Caco-2 (cell line): ENCODE measurements at regions not wholly inside any gene's neighbourhood (a gene's known extent, or its start where the extent isn't known, plus 50 kb on each side); places are given as distances from the start of the nearest gene placed in this dataset.

Experiments used
- BruUV-seq: library from RNA; stranded (reverse); fragments of 400-500 nt; replicated peaks from 2 replicates; lab custom pipeline; 2021; lab: Mats Ljungman, UMichigan
- CTCF ChIA-PET: fragments of 300-600 bp; sonication (Branson Sonifier 250); formaldehyde crosslinking; loops from one replicate; lab custom pipeline; 2022; ENCODE audit warnings: antibody characterized with exemption; lab: Charles Lee
- POLR2A ChIA-PET: fragments of 300-600 bp; sonication (Branson Sonifier 250); formaldehyde crosslinking; loops from one replicate; lab custom pipeline; 2022; ENCODE audit warnings: antibody characterized with exemption; lab: Charles Lee
- DNase-seq, 2 experiments: peaks; one replicate each; pipeline versions ENCODE4 v3.0.0 to v3.0.0-alpha.2; 2020 to 2022
- H3K27me3 ChIP-seq: replicated peaks from 2 replicates; pipeline ENCODE4 v1.6.0; 2011; ENCODE audit warnings: low read length; ENCODE audit not compliant: control insufficient read depth, insufficient read depth
- H3K36me3 ChIP-seq: 2 replicates; pipeline ENCODE4 v1.5.1; 2011; ENCODE audit warnings: low read length; ENCODE audit not compliant: control insufficient read depth, insufficient read depth
- H3K4me1 ChIP-seq: fragments of 250-450 bp; sonication (Bioruptor Pico); 2 replicates; pipeline ENCODE4 v1.5.1; 2020; ENCODE audit warnings: mild to moderate bottlenecking
- H3K4me3 ChIP-seq: 2 replicates; pipeline ENCODE4 v1.5.1; 2011; ENCODE audit warnings: low read depth, mild to moderate bottlenecking, control low read depth, low read length
- H3K9me3 ChIP-seq: fragments of 250-450 bp; sonication (Bioruptor Pico); 2 replicates; pipeline ENCODE4 v1.5.1; 2020; ENCODE audit warnings: mild to moderate bottlenecking, moderate library complexity
- H3K27ac Mint-ChIP-seq: one replicate; pipeline ENCODE4 v1.8.0; 2022; ENCODE audit warnings: mixed read lengths; ENCODE audit not compliant: unreplicated experiment
- H3K27me3 Mint-ChIP-seq: one replicate; pipeline ENCODE4 v1.8.0; 2022; ENCODE audit warnings: mixed read lengths; ENCODE audit not compliant: insufficient read depth, unreplicated experiment
- H3K36me3 Mint-ChIP-seq: one replicate; pipeline ENCODE4 v1.8.0; 2022; ENCODE audit warnings: mild to moderate bottlenecking, mixed read lengths; ENCODE audit not compliant: insufficient read depth, unreplicated experiment
- H3K4me1 Mint-ChIP-seq: one replicate; pipeline ENCODE4 v1.8.0; 2022; ENCODE audit warnings: low read depth, mixed read lengths; ENCODE audit not compliant: unreplicated experiment
- H3K4me3 Mint-ChIP-seq: one replicate; pipeline ENCODE4 v1.8.0; 2022; ENCODE audit warnings: mild to moderate bottlenecking, moderate library complexity, mixed read lengths; ENCODE audit not compliant: unreplicated experiment
- H3K9me3 Mint-ChIP-seq: one replicate; pipeline ENCODE4 v1.8.0; 2022; ENCODE audit warnings: mixed read lengths; ENCODE audit not compliant: unreplicated experiment
- intact Hi-C: fragments of 100-400 bp; cut with micrococcal nuclease; formaldehyde crosslinking; loops from one replicate; pipeline ENCODE4 v1.10.0; 2022; ENCODE audit not compliant: unreplicated experiment
- TF ChIP-seq, protein P1 (sequence below), 2 experiments: fragments of 200-600 bp in 1 of 2; IDR thresholded peaks; 1 replicate in 1 of 2; 2 replicates in 1 of 2; pipeline versions ENCODE4 v1.5.1 to v1.8.0; 2011 to 2022; ENCODE audit warnings: antibody characterized with exemption in 1 of 2, control low read depth in 1 of 2, inconsistent platforms in 1 of 2, low read depth in 1 of 2, low read length in 1 of 2, mild to moderate bottlenecking in 1 of 2, moderate library complexity in 1 of 2; ENCODE audit not compliant: insufficient read depth in 1 of 2, severe bottlenecking in 1 of 2, unreplicated experiment in 1 of 2

DNA sequence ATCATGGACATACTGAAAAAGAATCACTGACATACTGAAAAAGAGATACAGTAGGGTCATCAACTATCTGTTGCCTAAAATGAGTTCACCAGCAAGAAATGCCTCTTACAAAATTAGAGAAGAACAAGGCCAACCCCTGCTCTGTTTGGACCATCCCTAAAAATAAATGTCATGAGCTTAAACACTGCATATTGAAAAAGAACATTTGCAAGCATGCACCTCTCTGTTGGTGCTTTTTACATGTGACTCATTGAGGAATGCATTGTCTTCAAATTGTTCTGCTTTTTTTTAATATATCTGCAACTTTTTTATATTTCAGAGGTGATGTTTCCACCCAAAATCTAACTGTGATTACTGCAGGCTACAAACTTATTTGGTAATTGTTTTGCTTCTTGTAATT lies 233.9 kb upstream of the LRATD1 start:
- ChIA-PET CTCF (no interaction called here), POLR2A (no interaction called here)
- no peak overlapping the region for H3K4me3 Mint-ChIP-seq
- no peaks in the 10 kb centered on the region for H3K36me3 ChIP-seq
- no peaks in the 10 kb centered on the region for H3K4me1 Mint-ChIP-seq
- H3K4me1 ChIP-seq = no peaks in the 10 kb centered on the region
- H3K27ac Mint-ChIP-seq = no peak overlapping the region
- H3K9me3 ChIP-seq = no peaks in the 10 kb centered on the region
- H3K4me3 ChIP-seq = no peak overlapping the region
- intact Hi-C loops = no loop called here
- H3K27me3 ChIP-seq = no peaks in the 10 kb centered on the region
- no peaks in the 10 kb centered on the region for H3K27me3 Mint-ChIP-seq
- TF ChIP-seq, protein P1, sequence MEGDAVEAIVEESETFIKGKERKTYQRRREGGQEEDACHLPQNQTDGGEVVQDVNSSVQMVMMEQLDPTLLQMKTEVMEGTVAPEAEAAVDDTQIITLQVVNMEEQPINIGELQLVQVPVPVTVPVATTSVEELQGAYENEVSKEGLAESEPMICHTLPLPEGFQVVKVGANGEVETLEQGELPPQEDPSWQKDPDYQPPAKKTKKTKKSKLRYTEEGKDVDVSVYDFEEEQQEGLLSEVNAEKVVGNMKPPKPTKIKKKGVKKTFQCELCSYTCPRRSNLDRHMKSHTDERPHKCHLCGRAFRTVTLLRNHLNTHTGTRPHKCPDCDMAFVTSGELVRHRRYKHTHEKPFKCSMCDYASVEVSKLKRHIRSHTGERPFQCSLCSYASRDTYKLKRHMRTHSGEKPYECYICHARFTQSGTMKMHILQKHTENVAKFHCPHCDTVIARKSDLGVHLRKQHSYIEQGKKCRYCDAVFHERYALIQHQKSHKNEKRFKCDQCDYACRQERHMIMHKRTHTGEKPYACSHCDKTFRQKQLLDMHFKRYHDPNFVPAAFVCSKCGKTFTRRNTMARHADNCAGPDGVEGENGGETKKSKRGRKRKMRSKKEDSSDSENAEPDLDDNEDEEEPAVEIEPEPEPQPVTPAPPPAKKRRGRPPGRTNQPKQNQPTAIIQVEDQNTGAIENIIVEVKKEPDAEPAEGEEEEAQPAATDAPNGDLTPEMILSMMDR (IDR thresholded peaks at IDR 0.05; ENCODE audit: insufficient read depth in 1 of 2, low read depth in 1 of 2, low read length in 1 of 2, severe bottlenecking in 1 of 2, unreplicated experiment in 1 of 2) = no peak
- no peaks in the 10 kb centered on the region for H3K9me3 Mint-ChIP-seq
- no peaks in the 10 kb centered on the region for H3K36me3 Mint-ChIP-seq
- DNase-seq = no peak
- no TSS peak for BruUV-seq

- intact Hi-C loops = no loop called here
- DNase-seq = no peak
- TF ChIP-seq, protein P1 (IDR thresholded peaks at IDR 0.05; ENCODE audit: insufficient read depth in 1 of 2, low read depth in 1 of 2, low read length in 1 of 2, severe bottlenecking in 1 of 2, unreplicated experiment in 1 of 2) = no peak
- CTCF ChIA-PET = no interaction called here
- no peak overlapping the region for H3K4me3 Mint-ChIP-seq
- no TSS peak for BruUV-seq
- POLR2A ChIA-PET = no interaction called here
- no peaks in the 10 kb centered on the region for H3K9me3 Mint-ChIP-seq
- H3K4me1 Mint-ChIP-seq = no peaks in the 10 kb centered on the region
- H3K36me3 Mint-ChIP-seq = no peaks in the 10 kb centered on the region
- no peaks in the 10 kb centered on the region for H3K27me3 ChIP-seq
- no peak overlapping the region for H3K4me3 ChIP-seq
- H3K27ac Mint-ChIP-seq = no peak overlapping the region
- 0 out of 2 replicates have a peak, but pooled peaks cover 4% of the 10 kb centered on the region for H3K4me1 ChIP-seq
- no peaks in the 10 kb centered on the region for H3K36me3 ChIP-seq
- H3K9me3 ChIP-seq = no peaks in the 10 kb centered on the region
- H3K27me3 Mint-ChIP-seq = no peaks in the 10 kb centered on the region
Observed at GRCh38 chr2:14401873-14402272, 230.6 kb upstream of the LRATD1 start.

- H3K4me3 Mint-ChIP-seq = no peak overlapping the region
- H3K27ac Mint-ChIP-seq = no peak overlapping the region
- Histone ChIP-seq H3K9me3 (peaks cover 6% of the 10 kb centered on the region), H3K4me1 (0 out of 2 replicates have a peak, but pooled peaks cover 4% of the 10 kb centered on the region), H3K27me3 (no peaks in the 10 kb centered on the region), H3K4me3 (no peak overlapping the region), H3K36me3 (no peaks in the 10 kb centered on the region)
- DNase-seq = no peak
- peaks cover 9% of the 10 kb centered on the region for H3K9me3 Mint-ChIP-seq
- TF ChIP-seq, protein P1 (IDR thresholded peaks at IDR 0.05; ENCODE audit: insufficient read depth in 1 of 2, low read depth in 1 of 2, low read length in 1 of 2, severe bottlenecking in 1 of 2, unreplicated experiment in 1 of 2) = no peak
- ChIA-PET CTCF (no interaction called here), POLR2A (no interaction called here)
- H3K36me3 Mint-ChIP-seq = no peaks in the 10 kb centered on the region
- no peaks in the 10 kb centered on the region for H3K27me3 Mint-ChIP-seq
- BruUV-seq = no TSS peak
- intact Hi-C loops = no loop called here
- H3K4me1 Mint-ChIP-seq = no peaks in the 10 kb centered on the region
Observed at GRCh38 chr2:14408695-14409094, 223.8 kb upstream of the LRATD1 start.
